ENCODE measurements at regions not wholly inside any gene's neighbourhood (a gene's known extent, or its start where the extent isn't known, plus 50 kb on each side); places are given as distances from the start of the nearest gene placed in this dataset.

DNA sequence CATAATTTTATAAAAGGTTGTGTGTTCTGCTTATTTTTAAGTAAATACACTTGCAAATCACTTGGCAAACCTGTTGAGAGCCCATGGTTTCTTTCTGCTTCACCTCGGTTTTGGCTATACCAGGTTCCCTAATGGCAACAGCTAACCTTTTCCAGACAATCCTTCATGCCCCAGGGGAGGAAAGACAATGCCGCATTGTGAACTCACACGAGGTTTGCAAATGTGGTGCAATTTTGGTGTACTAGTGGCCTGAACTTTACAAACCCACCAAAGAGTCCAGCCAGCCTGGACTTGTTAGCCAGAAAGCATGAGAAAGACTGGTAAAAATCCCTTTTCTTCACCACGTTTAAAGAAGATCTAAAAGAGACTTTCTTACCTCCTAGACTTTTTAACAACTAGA, 84.8 kb upstream of the SOX4 start:
- TF ChIP-seq, protein P1, sequence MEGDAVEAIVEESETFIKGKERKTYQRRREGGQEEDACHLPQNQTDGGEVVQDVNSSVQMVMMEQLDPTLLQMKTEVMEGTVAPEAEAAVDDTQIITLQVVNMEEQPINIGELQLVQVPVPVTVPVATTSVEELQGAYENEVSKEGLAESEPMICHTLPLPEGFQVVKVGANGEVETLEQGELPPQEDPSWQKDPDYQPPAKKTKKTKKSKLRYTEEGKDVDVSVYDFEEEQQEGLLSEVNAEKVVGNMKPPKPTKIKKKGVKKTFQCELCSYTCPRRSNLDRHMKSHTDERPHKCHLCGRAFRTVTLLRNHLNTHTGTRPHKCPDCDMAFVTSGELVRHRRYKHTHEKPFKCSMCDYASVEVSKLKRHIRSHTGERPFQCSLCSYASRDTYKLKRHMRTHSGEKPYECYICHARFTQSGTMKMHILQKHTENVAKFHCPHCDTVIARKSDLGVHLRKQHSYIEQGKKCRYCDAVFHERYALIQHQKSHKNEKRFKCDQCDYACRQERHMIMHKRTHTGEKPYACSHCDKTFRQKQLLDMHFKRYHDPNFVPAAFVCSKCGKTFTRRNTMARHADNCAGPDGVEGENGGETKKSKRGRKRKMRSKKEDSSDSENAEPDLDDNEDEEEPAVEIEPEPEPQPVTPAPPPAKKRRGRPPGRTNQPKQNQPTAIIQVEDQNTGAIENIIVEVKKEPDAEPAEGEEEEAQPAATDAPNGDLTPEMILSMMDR (conservative IDR thresholded peaks at IDR 0.05 in 1 of 2, IDR thresholded peaks at IDR 0.05 in 1 of 2; ENCODE audit: extremely low read depth in 1 of 2, insufficient read depth in 1 of 2, low read depth in 1 of 2, low read length in 2 of 2) = no peak
- TF ChIP-seq EZH2 (IDR thresholded peaks at IDR 0.05; ENCODE audit: borderline replicate concordance, low read length) = no peak
